ENCODE measurements at regions not wholly inside any gene's neighbourhood (a gene's known extent, or its start where the extent isn't known, plus 50 kb on each side); places are given as distances from the start of the nearest gene placed in this dataset.
"Not testable (repeated sequence)": the region's sequence is repeated elsewhere in the genome, so short reads cannot be mapped to it uniquely, and the experiment has no call there.

DNA sequence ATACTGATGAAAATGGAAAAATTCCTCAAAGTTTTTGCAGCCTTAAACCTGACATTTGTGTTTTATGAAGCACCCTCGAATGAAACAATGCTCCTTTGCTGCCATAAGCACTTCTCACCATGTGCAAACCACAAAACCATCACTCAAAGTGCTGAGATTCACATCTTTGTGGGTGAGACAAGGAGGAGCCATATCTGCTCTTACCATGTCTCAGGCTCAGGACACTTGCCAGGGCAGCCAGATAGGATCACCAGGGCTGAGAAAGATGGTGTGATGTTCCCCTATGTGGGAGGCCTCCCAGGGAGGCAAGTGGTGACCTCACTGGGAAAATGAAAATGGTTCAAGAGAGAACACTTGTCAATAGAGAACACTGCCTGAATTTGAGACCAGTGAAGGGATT lies 120.4 kb downstream of the CCDC34 start:
- DNase-seq (ENCODE audit: low spot score): peak; percentile 71

DNA sequence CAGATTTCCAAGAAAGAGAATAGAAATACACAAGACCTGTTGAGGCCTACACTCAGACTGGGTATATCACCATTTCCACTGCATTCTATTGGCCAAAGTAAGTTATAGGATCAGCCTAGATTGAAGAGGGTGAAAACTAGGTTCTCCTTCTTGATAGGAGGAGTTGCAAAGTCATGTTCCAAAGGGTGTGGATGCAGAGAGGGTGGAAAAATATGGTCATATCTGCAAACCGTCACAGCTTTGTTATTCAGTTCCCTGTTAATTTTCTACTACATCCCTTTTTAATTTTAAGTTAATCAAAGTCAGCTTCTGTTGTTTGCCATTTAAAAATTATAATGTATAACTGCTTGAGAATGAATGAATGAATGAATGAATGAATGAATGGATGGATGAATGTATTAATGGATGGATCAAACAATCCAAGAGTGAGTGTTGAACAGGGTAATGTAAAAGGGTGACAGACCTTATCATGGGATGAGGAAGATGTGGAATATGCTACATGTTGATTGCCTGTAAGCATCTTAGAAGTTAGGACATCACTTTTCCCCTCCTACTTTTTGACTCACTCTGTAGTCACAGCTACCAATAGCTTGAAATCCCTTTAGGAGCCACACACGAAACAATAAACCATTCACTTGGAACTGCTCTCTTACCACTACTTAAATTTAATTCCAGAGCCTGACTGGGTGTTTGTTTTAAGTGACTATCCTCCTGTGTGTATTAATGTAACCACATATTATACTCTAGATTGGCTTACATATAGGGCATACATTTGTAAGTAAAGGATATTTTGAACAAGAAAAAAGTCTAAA lies 121.5 kb downstream of the CCDC34 start:
- DNase-seq (ENCODE audit: low spot score): peak; percentile 87

DNA sequence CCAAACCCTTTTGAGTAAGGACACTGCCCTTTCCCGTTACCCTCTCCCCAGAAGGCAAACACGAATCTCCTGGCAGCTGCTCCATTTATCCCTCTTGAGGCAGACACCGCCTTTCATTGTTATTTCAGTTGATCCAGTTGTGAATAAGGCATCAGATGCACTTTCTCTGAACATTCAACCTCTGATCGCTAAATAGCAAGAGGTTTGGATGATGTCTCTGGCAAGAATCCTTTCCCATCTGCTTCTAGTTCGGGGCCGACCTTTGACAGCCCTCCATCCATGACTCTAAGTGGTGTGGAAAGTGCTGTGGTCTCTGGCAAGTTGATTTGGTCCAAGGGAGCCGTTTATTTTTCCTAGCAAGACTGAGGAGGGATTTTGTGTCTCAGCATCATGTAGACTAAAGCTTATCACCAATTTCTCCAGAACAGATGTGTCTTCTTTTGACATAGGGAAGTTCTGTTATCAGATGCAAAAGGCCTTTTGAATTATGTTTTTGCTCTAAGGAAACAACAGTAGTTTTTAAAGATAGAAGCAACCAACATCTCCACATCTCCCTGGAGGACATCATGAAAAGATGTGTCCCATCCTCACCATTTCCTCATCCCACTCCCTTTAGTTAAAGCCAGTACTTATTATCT lies 123.6 kb downstream of the CCDC34 start:
- no peak for DNase-seq (ENCODE audit: low spot score)

DNA sequence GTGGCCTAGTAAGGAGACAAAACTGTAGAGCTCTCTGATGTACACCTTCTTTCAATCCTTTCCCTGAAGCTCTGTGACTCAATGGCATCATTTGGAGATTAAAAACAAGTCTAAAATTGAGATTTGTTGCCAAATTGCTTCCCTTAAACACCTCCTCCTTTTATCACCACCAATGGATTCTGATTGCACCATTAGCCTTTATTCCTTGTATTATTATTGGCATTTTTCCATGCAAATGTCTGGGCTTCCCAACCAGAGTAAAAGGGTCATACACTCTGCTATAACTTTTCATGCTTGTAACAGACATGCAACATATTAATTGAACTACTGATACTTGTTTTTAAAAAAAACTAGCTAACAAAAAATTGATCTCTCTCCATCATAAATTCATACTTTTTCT lies 124.2 kb downstream of the CCDC34 start:
- no peak for DNase-seq (ENCODE audit: low spot score)

DNA sequence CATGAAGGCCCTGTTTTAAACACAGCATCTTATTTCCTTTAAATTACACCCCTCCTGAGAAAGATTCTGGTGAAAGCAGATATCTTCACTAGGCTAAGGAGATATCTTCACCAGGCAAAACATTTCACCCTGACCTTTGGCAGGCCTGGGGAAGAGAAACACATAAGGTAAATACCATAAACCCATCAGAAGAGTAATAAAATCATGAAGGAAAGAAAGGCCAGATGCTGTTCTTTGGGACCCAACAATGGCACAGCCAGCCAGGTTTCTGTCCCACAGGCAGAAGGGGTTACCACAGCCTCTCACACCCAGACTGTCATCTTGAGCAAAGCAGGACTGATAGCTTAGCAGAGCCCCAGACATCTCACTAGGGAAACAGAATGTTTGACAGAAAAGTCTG lies 125.4 kb downstream of the CCDC34 start:
- no peak for DNase-seq (ENCODE audit: low spot score)

DNA sequence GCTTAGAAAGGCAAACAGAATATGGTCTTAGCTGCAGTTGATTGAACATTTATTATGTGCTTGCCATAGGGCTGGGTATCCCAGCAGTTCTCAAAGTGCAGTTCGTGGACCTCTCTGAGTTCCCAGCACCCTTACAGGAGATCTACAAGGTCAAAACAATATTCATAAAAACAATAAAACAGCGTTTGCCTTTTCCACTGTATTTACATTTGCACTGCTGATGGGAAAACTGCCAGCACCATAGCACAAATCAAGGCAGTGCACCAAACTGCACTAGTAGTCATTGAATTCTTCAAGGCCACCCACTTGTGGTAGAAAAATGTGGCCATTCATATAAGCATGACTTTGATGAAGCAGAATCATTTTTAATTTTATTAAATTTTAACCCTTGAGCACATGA lies 128.1 kb downstream of the CCDC34 start:
- DNase-seq (ENCODE audit: low spot score): no peak

DNA sequence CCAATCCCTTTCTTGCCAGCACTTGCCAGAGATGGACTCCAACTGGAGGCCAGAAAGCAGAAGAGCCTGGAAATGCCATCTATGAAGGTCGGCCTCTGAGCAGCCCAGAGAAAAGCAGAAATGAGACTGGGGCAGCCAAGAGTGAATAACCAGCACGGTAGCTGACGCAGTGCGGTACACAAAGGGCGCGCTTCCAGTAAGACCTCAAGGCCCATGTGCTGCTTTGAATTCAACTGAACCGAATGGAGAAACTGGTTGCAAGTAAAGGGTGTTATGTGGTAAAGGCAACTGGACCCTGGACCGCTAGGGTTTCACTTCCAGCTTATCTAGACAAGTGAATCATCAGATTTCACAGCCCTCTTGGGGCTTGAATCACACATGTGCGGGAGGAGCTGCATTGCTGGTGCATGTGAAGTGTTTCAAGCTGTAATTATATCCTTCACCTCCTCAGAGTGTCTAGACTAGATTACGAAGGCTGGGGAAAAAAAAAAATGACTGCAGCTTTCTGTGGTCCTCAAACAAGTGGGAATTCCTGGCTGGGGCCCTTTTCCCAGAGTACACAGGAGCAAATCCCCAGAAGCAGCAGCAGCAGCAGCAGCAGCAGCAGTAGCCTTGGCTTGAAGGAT lies 128.9 kb downstream of the CCDC34 start:
- DNase-seq (ENCODE audit: low spot score): peak; percentile 79

DNA sequence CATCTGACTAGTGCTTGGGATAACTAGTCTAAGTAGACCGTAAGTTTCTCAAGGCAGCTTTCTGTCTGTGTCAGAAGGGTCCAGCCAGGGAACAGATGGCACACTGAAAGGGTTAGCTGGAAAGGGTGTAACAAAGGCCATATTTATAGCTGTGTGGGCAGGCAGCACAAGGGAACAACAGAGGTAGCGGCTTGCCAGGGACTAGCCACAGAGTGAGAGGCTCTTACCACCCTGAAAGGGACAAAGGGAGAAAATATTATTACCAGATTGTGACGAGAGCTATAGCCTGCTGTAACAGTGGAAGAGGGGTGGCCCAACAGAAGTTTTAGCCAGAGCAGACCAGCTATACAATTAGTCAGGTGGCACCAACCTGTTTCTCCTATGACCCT lies 129.4 kb downstream of the CCDC34 start:
- DNase-seq (ENCODE audit: low spot score): no peak

DNA sequence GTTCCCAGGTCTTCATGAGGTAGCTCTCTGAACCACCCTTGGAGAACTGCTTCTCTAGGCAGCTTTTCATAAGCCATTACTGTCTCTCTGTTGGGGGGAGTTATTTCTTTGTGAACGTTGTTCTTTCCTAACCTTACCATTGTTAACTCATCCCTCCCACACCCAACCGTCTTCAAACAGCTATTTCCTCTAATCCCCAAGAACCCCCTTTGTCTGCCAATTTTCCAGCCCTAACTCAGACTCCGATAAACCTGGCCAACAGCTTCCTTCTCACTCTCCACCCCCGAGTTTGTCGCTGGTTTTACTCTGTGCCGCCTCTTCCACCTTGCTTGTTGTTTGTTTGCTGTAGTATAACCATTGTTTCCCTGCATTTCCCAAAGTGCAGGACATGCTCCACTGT lies 131.5 kb downstream of the CCDC34 start:
- no peak for DNase-seq (ENCODE audit: low spot score)

DNA sequence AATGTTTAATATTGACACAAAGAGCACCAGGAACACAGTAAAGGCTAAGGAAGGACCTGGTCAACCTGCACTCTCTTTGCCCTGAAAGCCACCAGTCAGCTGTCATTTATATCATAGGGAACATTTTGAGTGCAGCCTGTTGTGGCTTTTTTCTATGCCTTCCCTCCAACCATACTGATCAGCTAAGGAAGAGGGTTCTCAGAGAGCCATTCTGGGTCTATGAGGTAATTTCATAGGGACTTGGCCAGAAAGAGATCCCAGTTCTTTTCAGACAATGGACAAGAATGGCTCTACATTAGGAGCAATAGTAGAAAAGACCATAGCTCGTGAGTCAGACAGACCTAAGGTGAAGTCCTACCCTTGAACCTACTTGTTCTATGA lies 132.8 kb downstream of the CCDC34 start:
- no peak for DNase-seq (ENCODE audit: low spot score)

DNA sequence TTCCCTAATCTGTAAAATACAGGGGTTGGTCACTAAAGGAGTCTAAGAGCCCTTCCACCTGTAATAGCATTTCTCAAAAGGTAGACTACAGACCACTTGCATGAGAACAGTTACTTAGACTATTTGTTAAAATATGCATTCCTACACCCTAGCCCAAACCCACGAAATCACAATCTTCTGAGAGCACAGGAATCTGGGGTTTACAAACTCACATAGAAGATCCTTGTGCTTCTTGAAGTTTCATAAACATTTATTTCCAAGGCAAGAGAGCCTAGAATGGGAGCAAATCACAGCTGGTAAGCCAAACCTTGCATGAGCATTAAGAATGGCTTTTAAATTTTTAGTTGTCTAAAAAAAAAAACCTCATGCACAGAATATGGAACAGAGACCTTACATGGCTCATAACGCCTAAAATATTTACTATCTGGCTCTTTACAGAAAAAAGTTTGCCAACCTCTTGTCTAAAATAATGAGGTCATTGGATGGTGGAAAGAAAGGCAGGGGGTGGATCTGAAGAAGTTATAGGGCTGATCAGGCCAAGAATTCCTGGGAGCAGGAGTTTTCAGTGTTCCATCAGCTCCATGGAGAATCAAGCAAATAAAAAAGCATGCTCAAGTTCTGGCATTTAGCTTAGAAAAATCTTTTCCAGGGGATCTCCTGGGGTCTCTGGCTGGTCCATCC lies 133.4 kb downstream of the CCDC34 start:
- DNase-seq (ENCODE audit: low spot score): no peak

DNA sequence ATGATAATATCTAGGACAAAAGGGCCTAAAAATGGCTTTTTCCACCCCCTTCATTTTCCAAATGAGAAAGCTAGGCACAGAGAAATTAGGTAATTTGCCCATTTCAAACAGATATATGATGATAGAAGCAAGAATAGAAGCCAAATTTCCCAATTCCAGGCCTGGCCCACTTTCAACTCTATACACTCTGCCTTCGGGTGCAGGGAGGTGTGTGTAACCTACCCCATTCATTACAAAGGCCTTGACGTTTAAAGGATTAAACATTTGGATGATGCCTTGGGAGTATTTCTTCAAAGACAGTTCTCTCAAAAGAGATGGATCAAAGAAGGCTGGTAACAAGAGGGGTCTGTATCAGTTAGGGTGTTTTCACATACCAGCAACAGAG lies 134.1 kb downstream of the CCDC34 start:
- no peak for DNase-seq (ENCODE audit: low spot score)

DNA sequence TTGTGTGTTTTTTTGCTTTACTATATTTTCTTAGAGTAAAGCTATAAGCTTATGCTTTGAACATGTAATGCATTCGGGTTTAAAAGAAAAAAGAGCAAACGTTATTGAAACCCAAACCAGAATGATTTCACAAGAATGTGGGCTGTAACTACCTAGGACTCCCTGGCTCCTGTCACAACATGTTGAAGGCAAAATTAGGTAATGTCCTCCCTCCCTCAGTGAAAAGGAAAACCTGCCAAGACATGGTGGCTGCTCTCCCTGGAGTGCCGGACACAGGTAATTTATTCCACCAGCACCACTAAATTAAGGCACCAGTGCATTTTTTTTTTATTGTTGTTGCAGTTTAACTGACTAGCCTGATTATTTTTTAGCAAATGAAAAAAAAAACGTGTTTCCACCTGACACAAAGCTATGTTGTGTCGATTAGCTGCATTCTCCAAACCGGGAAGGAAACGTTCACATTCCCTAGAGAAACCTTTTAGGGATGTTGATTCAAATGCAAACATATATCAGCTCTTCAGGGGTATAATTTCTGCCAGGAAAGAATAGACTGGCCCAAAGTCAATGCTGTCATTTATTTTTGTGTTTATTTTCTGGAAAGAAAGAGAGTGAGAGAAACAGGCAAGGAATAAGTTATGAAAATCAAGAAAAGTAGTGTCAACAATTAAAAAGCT lies 134.6 kb downstream of the CCDC34 start:
- no peak for DNase-seq (ENCODE audit: low spot score)

DNA sequence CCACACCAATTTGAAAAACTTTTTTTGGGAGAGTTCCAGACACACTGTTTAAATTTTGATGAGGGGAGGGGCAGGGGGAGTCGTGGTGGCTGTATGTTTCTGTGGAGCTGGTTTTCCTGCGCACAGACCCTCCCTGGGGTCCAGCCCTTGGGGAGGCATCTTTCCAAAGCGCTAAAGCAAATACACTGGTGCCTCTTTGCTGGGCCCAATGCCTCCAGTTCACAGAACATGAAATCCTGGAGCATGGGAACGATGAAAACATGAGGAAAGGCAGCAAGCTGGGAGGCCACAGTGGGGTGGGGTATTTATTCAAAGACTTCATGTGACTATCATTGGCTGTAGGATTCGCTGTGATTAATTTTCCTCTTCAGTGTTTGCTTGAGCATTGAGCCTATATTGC lies 135.3 kb downstream of the CCDC34 start:
- DNase-seq (ENCODE audit: low spot score): no peak

DNA sequence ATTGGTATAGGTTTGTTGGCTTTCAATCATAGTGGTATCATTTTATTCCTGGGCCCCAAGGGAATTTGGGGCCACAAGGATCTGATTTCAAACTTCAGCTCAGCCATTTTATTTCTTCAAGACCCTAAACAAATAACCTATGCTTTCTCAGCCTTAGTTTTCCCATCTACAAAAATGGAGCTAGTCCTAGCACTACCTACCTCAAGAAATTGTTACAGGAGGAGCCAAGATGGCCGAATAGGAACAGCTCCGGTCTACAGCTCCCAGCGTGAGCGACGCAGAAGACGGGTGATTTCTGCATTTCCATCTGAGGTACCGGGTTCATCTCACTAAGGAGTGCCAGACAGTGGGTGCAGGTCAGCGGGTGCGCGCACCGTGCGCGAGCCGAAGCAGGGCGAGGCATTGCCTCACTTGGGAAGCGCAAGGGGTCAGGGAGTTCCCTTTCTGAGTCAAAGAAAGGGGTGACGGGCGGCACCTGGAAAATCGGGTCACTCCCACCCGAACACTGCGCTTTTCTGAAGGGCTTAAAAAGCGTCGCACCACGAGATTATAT lies 143.5 kb downstream of the CCDC34 start:
- DNase-seq (ENCODE audit: low spot score): not testable (repeated sequence)

DNA sequence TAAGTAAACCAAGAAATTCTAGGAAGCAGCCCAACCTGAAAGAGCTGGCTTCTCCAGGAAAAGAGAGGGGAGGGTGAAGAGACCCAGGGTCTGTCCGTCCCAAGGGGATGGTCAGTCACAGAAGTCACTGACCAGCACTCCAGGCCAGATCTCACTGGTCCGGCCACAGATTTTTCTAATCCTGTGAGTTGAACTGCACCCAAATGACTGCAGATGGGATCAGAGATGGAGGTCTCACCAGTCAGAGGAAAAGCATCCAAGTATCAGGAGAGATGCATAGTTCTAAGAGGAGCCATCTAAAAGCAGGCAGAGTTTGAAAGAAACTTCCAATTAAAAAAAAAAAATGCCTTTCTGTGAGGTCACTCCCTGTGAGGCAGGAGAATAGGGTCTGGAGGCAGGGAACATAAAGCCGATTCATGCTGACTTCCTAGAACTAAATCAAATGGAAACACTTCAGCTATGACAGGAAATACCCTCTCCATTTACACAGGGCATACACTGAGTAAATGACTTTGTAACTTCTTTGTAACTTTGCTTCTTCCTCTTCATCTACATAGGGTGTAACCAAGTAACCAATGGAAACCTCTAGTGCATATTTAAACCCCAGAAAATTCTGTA lies 144.5 kb downstream of the CCDC34 start:
- DNase-seq (ENCODE audit: low spot score): peak; percentile 81

DNA sequence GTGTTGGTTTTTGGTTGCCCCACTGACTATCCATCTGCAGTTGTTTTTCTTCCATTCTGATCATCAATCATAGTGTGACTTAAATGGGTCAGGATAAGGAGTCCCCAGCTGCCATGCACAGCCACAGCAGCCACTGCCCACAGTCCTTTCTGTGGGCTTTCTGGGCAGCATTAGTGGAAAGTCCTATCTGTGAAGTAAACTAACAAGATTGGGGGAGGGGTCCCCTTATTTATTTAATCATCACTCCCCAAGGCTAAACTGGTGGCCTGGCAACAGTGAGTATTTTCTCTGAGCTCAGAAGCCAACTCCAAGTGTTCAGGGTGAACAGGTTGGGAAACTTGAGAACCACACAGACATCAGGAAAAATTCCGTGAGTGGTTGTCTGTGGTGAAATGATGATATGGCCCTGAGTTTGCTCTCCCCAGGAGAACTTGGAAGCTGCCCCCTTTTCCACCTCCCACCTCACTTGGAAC lies 145.0 kb downstream of the CCDC34 start:
- DNase-seq (ENCODE audit: low spot score): peak; percentile 55

DNA sequence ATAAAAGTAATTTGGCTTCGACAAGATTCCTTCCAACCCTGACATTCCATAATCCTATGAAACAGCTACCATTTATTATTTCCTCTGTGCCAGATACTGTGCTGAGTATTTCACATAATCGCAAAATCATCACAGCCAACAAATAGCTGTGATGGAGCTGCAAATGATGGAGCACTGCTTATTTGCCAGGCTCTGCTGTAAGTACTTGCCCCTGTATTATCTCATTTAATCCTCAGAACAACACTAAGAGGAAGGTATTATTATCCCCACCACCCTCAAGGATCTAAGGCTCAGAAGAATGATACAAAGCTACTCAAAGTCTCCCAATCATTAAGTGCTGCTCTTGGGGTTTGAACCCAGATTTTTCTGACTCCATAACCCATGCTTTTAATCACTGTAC lies 145.5 kb downstream of the CCDC34 start:
- DNase-seq (ENCODE audit: low spot score): no peak

DNA sequence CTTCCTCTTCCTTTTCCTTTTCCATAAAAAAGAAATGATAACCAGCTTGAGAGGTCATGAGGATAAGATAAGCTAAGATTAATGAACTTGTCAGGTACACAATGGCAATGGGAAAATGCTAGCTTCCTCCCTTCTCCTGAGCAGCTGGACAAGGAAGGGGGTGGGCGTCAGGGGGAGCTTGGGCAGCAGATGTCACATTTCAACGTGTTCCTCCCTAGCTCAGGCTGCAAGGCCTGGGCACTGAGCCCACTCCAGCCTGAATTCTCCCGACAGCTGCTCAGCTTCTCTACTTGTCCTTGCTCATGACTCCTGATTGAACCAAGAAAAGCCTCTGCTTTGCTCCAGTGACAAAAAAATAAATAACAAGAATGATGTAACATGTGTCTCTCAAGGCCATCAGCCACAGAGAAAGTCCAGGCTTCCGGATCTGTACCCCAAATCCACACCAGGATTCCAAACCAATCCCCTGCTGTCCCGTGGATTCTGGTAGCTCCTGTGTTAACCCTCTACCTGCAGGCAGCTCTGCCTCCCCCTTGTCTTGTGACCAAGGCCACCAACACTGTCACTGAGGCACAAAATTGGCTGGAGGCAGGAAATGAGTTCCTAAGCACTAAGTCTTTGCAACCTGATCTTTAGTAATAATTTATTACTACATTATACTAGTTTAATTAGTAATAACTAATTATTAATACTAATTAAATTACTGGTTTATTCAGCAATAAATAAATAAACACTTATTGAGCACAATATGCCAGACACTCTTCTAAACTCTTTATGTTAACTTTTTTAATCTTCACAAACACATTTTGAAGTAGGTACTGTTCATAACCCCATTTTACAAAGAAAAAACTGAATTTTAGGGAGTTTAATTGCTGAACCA lies 146.5 kb downstream of the CCDC34 start:
- DNase-seq (ENCODE audit: low spot score): no peak

Measured in kidney tubule cell (primary cell).